Fibroblast of lung (primary cell): ENCODE measurements at regions not wholly inside any gene's neighbourhood (a gene's known extent, or its start where the extent isn't known, plus 50 kb on each side); places are given as distances from the start of the nearest gene placed in this dataset.

ENCODE experiments used
- EZH2 ChIP-seq: IDR thresholded peaks from 2 replicates; pipeline ENCODE4 v1.5.1; 2012; ENCODE audit warnings: low read length, control low read depth, mild to moderate bottlenecking; ENCODE audit errors: missing control alignments
- TF ChIP-seq, protein P1 (sequence below), 2 donors: IDR thresholded peaks in 1 of 2; conservative IDR thresholded peaks in 1 of 2; 1 replicate in 1 of 2; 2 replicates in 1 of 2; pipeline ENCODE4 v1.5.1; 2011 to 2012; ENCODE audit warnings: low read length in 2 of 2, control low read depth in 1 of 2, inconsistent platforms in 1 of 2, low read depth in 1 of 2, mild to moderate bottlenecking in 1 of 2

DNA sequence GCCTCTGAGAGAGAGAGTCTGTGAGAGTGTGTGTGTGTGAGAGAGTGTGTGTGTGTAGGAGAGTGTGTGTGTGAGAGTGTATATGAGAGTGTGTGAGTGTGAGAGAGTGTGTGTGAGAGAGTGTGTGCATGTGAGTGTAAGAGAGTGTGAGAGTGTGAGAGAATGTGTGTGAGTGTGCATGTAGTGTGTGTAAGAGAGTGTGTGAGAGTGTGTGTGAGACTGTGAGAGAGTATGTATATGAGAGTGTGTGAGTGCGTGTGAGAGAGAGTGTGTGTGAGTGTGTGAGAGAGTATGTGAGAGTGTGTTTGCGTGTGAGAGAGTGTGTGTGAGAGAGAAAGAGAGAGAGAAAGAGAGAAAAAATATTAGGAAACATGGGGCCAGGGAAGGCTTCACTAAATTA, 588.3 kb upstream of the SGCD start:
- TF ChIP-seq, protein P1, sequence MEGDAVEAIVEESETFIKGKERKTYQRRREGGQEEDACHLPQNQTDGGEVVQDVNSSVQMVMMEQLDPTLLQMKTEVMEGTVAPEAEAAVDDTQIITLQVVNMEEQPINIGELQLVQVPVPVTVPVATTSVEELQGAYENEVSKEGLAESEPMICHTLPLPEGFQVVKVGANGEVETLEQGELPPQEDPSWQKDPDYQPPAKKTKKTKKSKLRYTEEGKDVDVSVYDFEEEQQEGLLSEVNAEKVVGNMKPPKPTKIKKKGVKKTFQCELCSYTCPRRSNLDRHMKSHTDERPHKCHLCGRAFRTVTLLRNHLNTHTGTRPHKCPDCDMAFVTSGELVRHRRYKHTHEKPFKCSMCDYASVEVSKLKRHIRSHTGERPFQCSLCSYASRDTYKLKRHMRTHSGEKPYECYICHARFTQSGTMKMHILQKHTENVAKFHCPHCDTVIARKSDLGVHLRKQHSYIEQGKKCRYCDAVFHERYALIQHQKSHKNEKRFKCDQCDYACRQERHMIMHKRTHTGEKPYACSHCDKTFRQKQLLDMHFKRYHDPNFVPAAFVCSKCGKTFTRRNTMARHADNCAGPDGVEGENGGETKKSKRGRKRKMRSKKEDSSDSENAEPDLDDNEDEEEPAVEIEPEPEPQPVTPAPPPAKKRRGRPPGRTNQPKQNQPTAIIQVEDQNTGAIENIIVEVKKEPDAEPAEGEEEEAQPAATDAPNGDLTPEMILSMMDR (conservative IDR thresholded peaks at IDR 0.05 in 1 of 2, IDR thresholded peaks at IDR 0.05 in 1 of 2; ENCODE audit: low read depth in 1 of 2, low read length in 2 of 2) = no peak
- TF ChIP-seq EZH2 = no peak
